IMR-90 (cell line): ENCODE measurements at regions not wholly inside any gene's neighbourhood (a gene's known extent, or its start where the extent isn't known, plus 50 kb on each side); places are given as distances from the start of the nearest gene placed in this dataset.
A peak's percentile ranks its signal among the peaks of the same experiment; 100 is the strongest.

ENCODE experiments used
- ATAC-seq: fragments of 200-7000 bp; cut with Tn5 transposase; 2 replicates; pipeline ENCODE4 v1.9.1; 2020; ENCODE audit warnings: low read depth, mild to moderate bottlenecking, moderate library complexity
- BruUV-seq: library from RNA; stranded (reverse); fragments of 400-500 nt; replicated peaks from 2 replicates; lab custom pipeline; 2021; lab: Mats Ljungman, UMichigan
- CTCF ChIA-PET: fragments of 300-600 bp; formaldehyde crosslinking; extraction: SDS; loops from one replicate; lab custom pipeline; 2021; ENCODE audit warnings: antibody characterized with exemption; lab: Yijun Ruan, JAX
- POLR2A ChIA-PET: fragments of 300-600 bp; sonication (Branson Sonifier 250); formaldehyde crosslinking; loops from one replicate; lab custom pipeline; 2022; ENCODE audit warnings: antibody characterized with exemption; ENCODE audit not compliant: unreplicated experiment; lab: Charles Lee
- DNase-seq: peaks from one replicate; pipeline ENCODE4 v3.0.0; 2013
- H2AFZ ChIP-seq: replicated peaks from 2 replicates; pipeline ENCODE3; 2013; ENCODE audit warnings: low read length, mild to moderate bottlenecking; ENCODE audit not compliant: poor library complexity
- H2AK5ac ChIP-seq: 2 replicates; pipeline ENCODE4 v1.6.1; 2013; ENCODE audit warnings: low read depth, low read length, inconsistent platforms
- H2AK9ac ChIP-seq: replicated peaks from 2 replicates; pipeline ENCODE3; 2013; ENCODE audit warnings: mild to moderate bottlenecking, low read depth, low read length, moderate library complexity; ENCODE audit not compliant: poor library complexity
- H2BK120ac ChIP-seq: 2 replicates; pipeline ENCODE4 v1.6.1; 2013; ENCODE audit warnings: low read depth, low read length, inconsistent platforms
- H2BK15ac ChIP-seq: 3 replicates; pipeline ENCODE4 v1.6.1; 2013; ENCODE audit warnings: low read depth, low read length, inconsistent platforms
- H2BK20ac ChIP-seq: 2 replicates; pipeline ENCODE4 v1.6.1; 2013; ENCODE audit warnings: low read depth, mild to moderate bottlenecking, inconsistent platforms, low read length, moderate library complexity
- H2BK5ac ChIP-seq: 2 replicates; pipeline ENCODE4 v1.6.1; 2013; ENCODE audit warnings: mild to moderate bottlenecking, low read depth, low read length, inconsistent platforms; ENCODE audit not compliant: poor library complexity, severe bottlenecking
- H3K14ac ChIP-seq: replicated peaks from 2 replicates; pipeline ENCODE4 v1.6.1; 2013; ENCODE audit warnings: low read depth, low read length, inconsistent platforms
- H3K18ac ChIP-seq: 2 replicates; pipeline ENCODE4 v1.6.1; 2013; ENCODE audit warnings: low read depth, low read length, control low read depth
- H3K23ac ChIP-seq: 2 replicates; pipeline ENCODE4 v1.6.1; 2013; ENCODE audit warnings: low read depth, low read length, inconsistent platforms
- H3K27ac ChIP-seq: 2 replicates; pipeline ENCODE4 v1.5.1; 2013; ENCODE audit warnings: mild to moderate bottlenecking, control low read depth, low read length; ENCODE audit not compliant: insufficient read depth
- H3K27me3 ChIP-seq: 2 replicates; pipeline ENCODE4 v1.6.1; 2013; ENCODE audit warnings: low read length; ENCODE audit not compliant: control insufficient read depth, insufficient read depth
- H3K36me3 ChIP-seq: 2 replicates; pipeline ENCODE4 v1.6.1; 2013; ENCODE audit warnings: low read length, mixed read lengths; ENCODE audit not compliant: control insufficient read depth, insufficient read depth
- H3K4ac ChIP-seq: 2 replicates; pipeline ENCODE4 v1.6.1; 2013; ENCODE audit warnings: low read depth, low read length, inconsistent platforms
- H3K4me1 ChIP-seq: 2 replicates; pipeline ENCODE4 v1.6.1; 2013; ENCODE audit warnings: low read length, mixed read lengths; ENCODE audit not compliant: control insufficient read depth, insufficient read depth
- H3K4me2 ChIP-seq: 2 replicates; pipeline ENCODE4 v1.6.1; 2013; ENCODE audit warnings: low read depth, mild to moderate bottlenecking, control low read depth, low read length, moderate library complexity
- H3K4me3 ChIP-seq: 2 replicates; pipeline ENCODE4 v1.5.1; 2013; ENCODE audit warnings: low read depth, mild to moderate bottlenecking, control low read depth, low read length, moderate library complexity; ENCODE audit not compliant: insufficient read depth
- H3K56ac ChIP-seq: 2 replicates; pipeline ENCODE4 v1.6.1; 2013; ENCODE audit warnings: low read length, inconsistent platforms; ENCODE audit not compliant: insufficient read depth; ENCODE audit errors: extremely low read depth
- H3K79me1 ChIP-seq, 2 experiments: 2 replicates each; pipeline ENCODE4 v1.6.1; 2013; ENCODE audit warnings: low read length in 2 of 2, inconsistent platforms in 1 of 2, low read depth in 1 of 2
- H3K9ac ChIP-seq: 2 replicates; pipeline ENCODE4 v1.6.1; 2013; ENCODE audit warnings: low read depth, low read length, control low read depth
- H3K9me1 ChIP-seq: 2 replicates; pipeline ENCODE4 v1.6.1; 2013; ENCODE audit warnings: low read length, inconsistent platforms; ENCODE audit not compliant: insufficient read depth
- H3K9me3 ChIP-seq: 2 replicates; pipeline ENCODE4 v1.6.1; 2013; ENCODE audit warnings: low read length; ENCODE audit not compliant: control insufficient read depth, insufficient read depth
- H4K20me1 ChIP-seq: 2 replicates; pipeline ENCODE4 v1.6.1; 2013; ENCODE audit warnings: low read length, inconsistent platforms; ENCODE audit not compliant: insufficient read depth
- H4K5ac ChIP-seq: 2 replicates; pipeline ENCODE4 v1.6.1; 2013; ENCODE audit warnings: mild to moderate bottlenecking, low read depth, low read length, control low read depth
- H4K8ac ChIP-seq, 2 experiments: 2 replicates each; pipeline ENCODE4 v1.6.1; 2013; ENCODE audit warnings: low read depth in 2 of 2, low read length in 2 of 2, control low read depth in 1 of 2, inconsistent platforms in 1 of 2
- H4K91ac ChIP-seq: 2 replicates; pipeline ENCODE4 v1.6.1; 2013; ENCODE audit warnings: low read depth, low read length, inconsistent platforms; ENCODE audit not compliant: insufficient read depth
- CEBPB ChIP-seq: IDR thresholded peaks from 2 replicates; pipeline ENCODE4 v1.6.1; 2012; ENCODE audit warnings: low read depth, low read length, improper control_type of control experiment
- CHD1 ChIP-seq: IDR thresholded peaks from 2 replicates; pipeline ENCODE4 v1.6.1; 2012; ENCODE audit warnings: low read depth, low read length, improper control_type of control experiment
- FOS ChIP-seq: fragments of 150-350 bp; IDR thresholded peaks from 2 replicates; pipeline ENCODE4 v1.6.1; 2016; ENCODE audit warnings: low read depth, low read length
- MAFK ChIP-seq: IDR thresholded peaks from 2 replicates; pipeline ENCODE4 v1.6.1; 2012; ENCODE audit warnings: low read depth, low read length, improper control_type of control experiment
- MAZ ChIP-seq: IDR thresholded peaks from 2 replicates; pipeline ENCODE4 v1.6.1; 2012; ENCODE audit warnings: low read depth, mild to moderate bottlenecking, low read length, improper control_type of control experiment, moderate library complexity, borderline replicate concordance
- RAD21 ChIP-seq: IDR thresholded peaks from 2 replicates; pipeline ENCODE4 v1.6.1; 2012; ENCODE audit warnings: low read length, improper control_type of control experiment
- WGBS, 2 experiments: methylation state at CpG; one replicate each; pipeline versions ENCODE4 v1.1.5 to v1.1.7; 2013; ENCODE audit warnings: missing lambda C conversion rate in 2 of 2; ENCODE audit not compliant: insufficient read length in 1 of 2; ENCODE audit errors: extremely low coverage in 2 of 2; 5-methylcytosine and 5-hydroxymethylcytosine counted together
- dilution Hi-C: fragments of 300-500 bp; cut with HindIII; formaldehyde crosslinking; loops from one replicate; pipeline ENCODE4 v1.14.3; 2018; ENCODE audit warnings: low sequenced_read_pairs; ENCODE audit not compliant: unreplicated experiment
- in situ Hi-C: fragments of 300-500 bp; cut with MboI; formaldehyde crosslinking; loops from 3 replicates; pipeline ENCODE4 v1.14.3; 2019; ENCODE audit warnings: low sequenced_read_pairs, inconsistent platforms, mixed read lengths
- intact Hi-C: fragments of 100-400 bp; cut with micrococcal nuclease; formaldehyde crosslinking; loops from 2 replicates; pipeline ENCODE4 v1.10.0; 2022
- TF ChIP-seq, protein P1 (sequence below): fragments of 150-350 bp; IDR thresholded peaks from 2 replicates; pipeline ENCODE4 v1.6.1; 2016; ENCODE audit warnings: low read depth, mild to moderate bottlenecking, low read length, moderate library complexity, borderline replicate concordance

GRCh38 chr5:57626703-57627102 is 144.1 kb upstream of the ACTBL2 start:
- Histone ChIP-seq H4K5ac (no peak overlapping the region), H4K8ac (no peak overlapping the region), H3K4me3 (no peak overlapping the region), H2AK5ac (no peak overlapping the region), H3K56ac (no peak overlapping the region), H2BK120ac (no peak overlapping the region), H2BK15ac (no peak overlapping the region), H3K9me3 (no peaks in the 10 kb centered on the region), H4K20me1 (no peaks in the 10 kb centered on the region), H3K79me1 (no peaks in the 10 kb centered on the region), H3K27ac (no peak overlapping the region), H3K36me3 (no peaks in the 10 kb centered on the region), H3K4me2 (no peak overlapping the region), H3K4ac (no peak overlapping the region), H2AFZ (no peak overlapping the region), H3K18ac (no peak overlapping the region), H2BK5ac (no peak overlapping the region), H2BK20ac (no peak overlapping the region), H3K4me1 (no peaks in the 10 kb centered on the region), H3K14ac (no peak overlapping the region), H3K9ac (no peak overlapping the region), H3K9me1 (no peaks in the 10 kb centered on the region), H3K23ac (no peak overlapping the region), H3K27me3 (no peaks in the 10 kb centered on the region), H4K91ac (no peak overlapping the region), H2AK9ac (no peak overlapping the region)
- DNase-seq (no peak), ATAC-seq (no peak)
- dilution Hi-C loops (no loop called here), in situ Hi-C loops (no loop called here), intact Hi-C loops (no loop called here)
- ChIA-PET CTCF (no interaction called here), POLR2A (no interaction called here)
- no TSS peak for BruUV-seq
- TF ChIP-seq, protein P1, sequence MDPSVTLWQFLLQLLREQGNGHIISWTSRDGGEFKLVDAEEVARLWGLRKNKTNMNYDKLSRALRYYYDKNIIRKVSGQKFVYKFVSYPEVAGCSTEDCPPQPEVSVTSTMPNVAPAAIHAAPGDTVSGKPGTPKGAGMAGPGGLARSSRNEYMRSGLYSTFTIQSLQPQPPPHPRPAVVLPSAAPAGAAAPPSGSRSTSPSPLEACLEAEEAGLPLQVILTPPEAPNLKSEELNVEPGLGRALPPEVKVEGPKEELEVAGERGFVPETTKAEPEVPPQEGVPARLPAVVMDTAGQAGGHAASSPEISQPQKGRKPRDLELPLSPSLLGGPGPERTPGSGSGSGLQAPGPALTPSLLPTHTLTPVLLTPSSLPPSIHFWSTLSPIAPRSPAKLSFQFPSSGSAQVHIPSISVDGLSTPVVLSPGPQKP = no peak
- TF ChIP-seq RAD21 (no peak), CEBPB (no peak), CHD1 (no peak), MAZ (no peak), FOS (no peak), MAFK (peak; percentile 97)
- no CpG with 5 or more reads among the region's 1 CpG for WGBS, 2 experiments
